ENCODE measurements at regions not wholly inside any gene's neighbourhood (a gene's known extent, or its start where the extent isn't known, plus 50 kb on each side); places are given as distances from the start of the nearest gene placed in this dataset.

GRCh38 chr3:26108846-26109489, 319.1 kb downstream of the OXSM start:
- TF ChIP-seq CTCF (IDR thresholded peaks at IDR 0.05; ENCODE audit: low read depth, low read length) (no peak), POLR2A (IDR thresholded peaks at IDR 0.05; ENCODE audit: extremely low read depth, insufficient read length) (no peak)
